ENCODE measurements at regions not wholly inside any gene's neighbourhood (a gene's known extent, or its start where the extent isn't known, plus 50 kb on each side); places are given as distances from the start of the nearest gene placed in this dataset.

GRCh38 chr2:144277622-144278354 is 242.1 kb downstream of the ZEB2 start:
- no peak for DNase-seq (ENCODE audit: extremely low spot score, unreplicated experiment)
- peaks cover 4% of the 10 kb centered on the region for H3K9me3 Mint-ChIP-seq (ENCODE audit: unreplicated experiment)
- no peak overlapping the region for H3K4me3 Mint-ChIP-seq (ENCODE audit: unreplicated experiment)
- peaks cover 1% of the 10 kb centered on the region for H3K4me1 Mint-ChIP-seq (ENCODE audit: unreplicated experiment)
- H3K36me3 Mint-ChIP-seq (ENCODE audit: unreplicated experiment), result no peaks in the 10 kb centered on the region
- H3K27me3 Mint-ChIP-seq (ENCODE audit: unreplicated experiment), result no peaks in the 10 kb centered on the region
- TF ChIP-seq CTCF (IDR thresholded peaks at IDR 0.05), result no peak
- no peak overlapping the region for H3K27ac Mint-ChIP-seq (ENCODE audit: unreplicated experiment)

GRCh38 chr2:144275340-144275739 is 244.6 kb downstream of the ZEB2 start:
- H3K9me3 Mint-ChIP-seq (ENCODE audit: unreplicated experiment), result peaks cover 4% of the 10 kb centered on the region

GRCh38 chr2:144274131-144274530 is 245.8 kb downstream of the ZEB2 start:
- Mint-ChIP-seq H3K4me1 (ENCODE audit: unreplicated experiment) (peaks cover 1% of the 10 kb centered on the region), H3K27me3 (ENCODE audit: unreplicated experiment) (no peaks in the 10 kb centered on the region), H3K4me3 (ENCODE audit: unreplicated experiment) (no peak overlapping the region), H3K9me3 (ENCODE audit: unreplicated experiment) (peaks cover 4% of the 10 kb centered on the region), H3K36me3 (ENCODE audit: unreplicated experiment) (no peaks in the 10 kb centered on the region), H3K27ac (ENCODE audit: unreplicated experiment) (no peak overlapping the region)
- TF ChIP-seq CTCF (IDR thresholded peaks at IDR 0.05), result no peak
- DNase-seq (ENCODE audit: extremely low spot score, unreplicated experiment), result no peak

More at GRCh38 chr2:144275340-144275739, 244.6 kb downstream of the ZEB2 start:
- no peak for DNase-seq (ENCODE audit: extremely low spot score, unreplicated experiment)
- no peak for TF ChIP-seq CTCF (IDR thresholded peaks at IDR 0.05)
- Mint-ChIP-seq H3K27ac (ENCODE audit: unreplicated experiment) (no peak overlapping the region), H3K36me3 (ENCODE audit: unreplicated experiment) (no peaks in the 10 kb centered on the region), H3K27me3 (ENCODE audit: unreplicated experiment) (no peaks in the 10 kb centered on the region), H3K4me1 (ENCODE audit: unreplicated experiment) (peaks cover 1% of the 10 kb centered on the region), H3K4me3 (ENCODE audit: unreplicated experiment) (no peak overlapping the region)

- peaks cover 4% of the 10 kb centered on the region for H3K9me3 Mint-ChIP-seq (ENCODE audit: unreplicated experiment)
- H3K27ac Mint-ChIP-seq (ENCODE audit: unreplicated experiment), result no peak overlapping the region
- no peaks in the 10 kb centered on the region for H3K36me3 Mint-ChIP-seq (ENCODE audit: unreplicated experiment)
These were observed 249.0 kb downstream of the ZEB2 start for GRCh38 chr2:144270951-144271350.

More at GRCh38 chr2:144270951-144271350, 249.0 kb downstream of the ZEB2 start:
- Mint-ChIP-seq H3K4me3 (ENCODE audit: unreplicated experiment) (no peak overlapping the region), H3K27me3 (ENCODE audit: unreplicated experiment) (no peaks in the 10 kb centered on the region), H3K4me1 (ENCODE audit: unreplicated experiment) (peaks cover 1% of the 10 kb centered on the region)
- TF ChIP-seq CTCF (IDR thresholded peaks at IDR 0.05), result no peak
- no peak for DNase-seq (ENCODE audit: extremely low spot score, unreplicated experiment)
